Panc1 (cell line): ENCODE measurements at regions not wholly inside any gene's neighbourhood (a gene's known extent, or its start where the extent isn't known, plus 50 kb on each side); places are given as distances from the start of the nearest gene placed in this dataset.

Experiments
- ATAC-seq: fragments of 200-7000 bp; cut with Tn5 transposase; 2 replicates; pipeline ENCODE4 v1.9.1; 2020; ENCODE audit warnings: mild to moderate bottlenecking, moderate library complexity
- BruUV-seq: library from RNA; stranded (reverse); fragments of 400-500 nt; replicated peaks from 2 replicates; lab custom pipeline; 2021; lab: Mats Ljungman, UMichigan
- CTCF ChIA-PET: fragments of 300-600 bp; sonication (Branson Sonifier 250); formaldehyde crosslinking; loops from one replicate; lab custom pipeline; 2022; ENCODE audit warnings: antibody characterized with exemption; lab: Charles Lee
- POLR2A ChIA-PET: fragments of 300-600 bp; sonication (Branson Sonifier 250); formaldehyde crosslinking; loops from one replicate; lab custom pipeline; 2022; ENCODE audit warnings: antibody characterized with exemption; lab: Charles Lee
- DNase-seq: peaks from one replicate; pipeline ENCODE4 v3.0.0-alpha.2; 2010; ENCODE audit warnings: low read depth, low spot score
- H3K27ac ChIP-seq: 2 replicates; pipeline ENCODE4 v1.5.1; 2011; ENCODE audit warnings: mild to moderate bottlenecking, low read length, inconsistent platforms
- H3K27me3 ChIP-seq: fragments of 200-500 bp; sonication (Bioruptor generic); 2 replicates; pipeline ENCODE4 v1.6.0; 2014; ENCODE audit warnings: low read length, inconsistent platforms; ENCODE audit not compliant: control insufficient read depth, insufficient read depth
- H3K36me3 ChIP-seq: fragments of 200-500 bp; sonication (Bioruptor generic); 2 replicates; pipeline ENCODE4 v1.5.1; 2014; ENCODE audit warnings: inconsistent platforms, mild to moderate bottlenecking, low read length, moderate library complexity; ENCODE audit not compliant: control insufficient read depth, insufficient read depth
- H3K4me1 ChIP-seq: 2 replicates; pipeline ENCODE4 v1.5.1; 2011; ENCODE audit warnings: inconsistent platforms, mild to moderate bottlenecking, low read length, moderate library complexity; ENCODE audit not compliant: control insufficient read depth, insufficient read depth
- H3K4me3 ChIP-seq, 2 experiments: 2 replicates each; pipeline ENCODE4 v1.5.1; 2011 to 2012; ENCODE audit warnings: low read depth in 2 of 2, low read length in 2 of 2, mild to moderate bottlenecking in 2 of 2, inconsistent platforms in 1 of 2, moderate library complexity in 1 of 2
- H3K9me3 ChIP-seq: fragments of 200-500 bp; sonication (Bioruptor generic); 2 replicates; pipeline ENCODE4 v1.5.1; 2014; ENCODE audit warnings: low read depth, mild to moderate bottlenecking, inconsistent platforms, low read length, moderate library complexity; ENCODE audit not compliant: control insufficient read depth, insufficient read depth
- POLR2AphosphoS5 ChIP-seq: IDR thresholded peaks from 2 replicates; pipeline ENCODE4 v1.6.1; 2012; ENCODE audit warnings: mild to moderate bottlenecking, low read depth, low read length, moderate library complexity
- SIN3A ChIP-seq: IDR thresholded peaks from 2 replicates; pipeline ENCODE4 v1.6.1; 2012; ENCODE audit warnings: low read depth, mild to moderate bottlenecking, low read length, moderate library complexity, borderline replicate concordance; ENCODE audit not compliant: insufficient read depth
- TCF7L2 ChIP-seq: IDR thresholded peaks from 2 replicates; pipeline ENCODE4 v1.6.1; 2011; ENCODE audit warnings: mild to moderate bottlenecking, low read depth, low read length, inconsistent platforms
- in situ Hi-C: cut with HindIII; loops from 2 replicates; pipeline ENCODE4 v1.10.0; 2016; ENCODE audit warnings: low sequenced_read_pairs, low pct_unique_long_range_greater_than_20kb
- intact Hi-C: fragments of 100-400 bp; cut with micrococcal nuclease; formaldehyde crosslinking; loops from one replicate; pipeline ENCODE4 v1.10.0; 2022; ENCODE audit not compliant: unreplicated experiment
- TF ChIP-seq, protein P1 (sequence below): fragments of 450-650 bp; IDR thresholded peaks from 2 replicates; pipeline ENCODE4 v1.5.1; 2017; ENCODE audit warnings: mild to moderate bottlenecking
- TF ChIP-seq, protein P2 (sequence below), 2 experiments: IDR thresholded peaks; 2 replicates each; pipeline ENCODE4 v1.6.1; 2011 to 2012; ENCODE audit warnings: low read depth in 2 of 2, control low read depth in 1 of 2, low read length in 1 of 2, mild to moderate bottlenecking in 1 of 2, moderate library complexity in 1 of 2; ENCODE audit not compliant: insufficient read depth in 1 of 2

DNA sequence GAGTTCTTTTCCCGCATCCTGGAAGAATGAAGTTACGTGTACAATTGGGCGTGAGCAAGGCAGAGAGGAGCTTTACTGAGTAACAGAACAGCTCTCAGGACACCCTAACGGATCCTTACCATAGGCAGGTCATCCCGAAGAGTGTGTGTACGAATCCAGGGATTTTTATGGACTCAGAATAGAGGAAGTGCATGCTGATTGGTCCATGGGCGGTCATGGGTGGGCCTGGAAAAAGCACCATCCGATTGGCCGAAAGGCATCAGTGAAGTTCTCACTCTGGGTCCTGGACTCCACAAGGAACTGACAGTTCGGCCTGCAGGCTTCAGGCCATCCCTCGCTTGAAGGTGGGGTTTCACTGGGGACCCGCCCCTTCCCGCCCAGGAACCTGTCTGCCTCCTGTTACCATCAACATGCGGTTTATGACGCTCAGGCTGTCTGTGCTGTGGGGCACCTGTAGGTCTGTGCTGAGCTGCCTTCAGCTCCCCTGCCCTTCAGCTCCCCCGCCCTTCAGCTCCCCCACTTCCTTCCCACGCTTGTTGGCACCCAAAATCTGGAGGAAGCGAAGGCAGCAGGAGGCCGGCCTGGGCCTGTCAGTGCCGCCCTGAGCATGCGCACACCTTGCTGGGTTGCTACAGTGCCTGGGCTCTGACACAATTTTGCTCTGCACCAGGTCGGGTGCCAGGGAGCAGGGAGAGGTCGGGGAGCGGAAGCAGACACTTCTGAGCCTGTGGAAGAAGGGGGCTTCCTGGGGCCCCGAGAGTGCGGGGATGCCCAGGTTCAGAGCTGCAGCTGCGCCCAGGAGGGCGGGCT lies 57.9 kb upstream of the MANEA start:
- TF ChIP-seq POLR2AphosphoS5 (no peak), SIN3A (no peak), TCF7L2 (no peak)
- TF ChIP-seq, protein P1, sequence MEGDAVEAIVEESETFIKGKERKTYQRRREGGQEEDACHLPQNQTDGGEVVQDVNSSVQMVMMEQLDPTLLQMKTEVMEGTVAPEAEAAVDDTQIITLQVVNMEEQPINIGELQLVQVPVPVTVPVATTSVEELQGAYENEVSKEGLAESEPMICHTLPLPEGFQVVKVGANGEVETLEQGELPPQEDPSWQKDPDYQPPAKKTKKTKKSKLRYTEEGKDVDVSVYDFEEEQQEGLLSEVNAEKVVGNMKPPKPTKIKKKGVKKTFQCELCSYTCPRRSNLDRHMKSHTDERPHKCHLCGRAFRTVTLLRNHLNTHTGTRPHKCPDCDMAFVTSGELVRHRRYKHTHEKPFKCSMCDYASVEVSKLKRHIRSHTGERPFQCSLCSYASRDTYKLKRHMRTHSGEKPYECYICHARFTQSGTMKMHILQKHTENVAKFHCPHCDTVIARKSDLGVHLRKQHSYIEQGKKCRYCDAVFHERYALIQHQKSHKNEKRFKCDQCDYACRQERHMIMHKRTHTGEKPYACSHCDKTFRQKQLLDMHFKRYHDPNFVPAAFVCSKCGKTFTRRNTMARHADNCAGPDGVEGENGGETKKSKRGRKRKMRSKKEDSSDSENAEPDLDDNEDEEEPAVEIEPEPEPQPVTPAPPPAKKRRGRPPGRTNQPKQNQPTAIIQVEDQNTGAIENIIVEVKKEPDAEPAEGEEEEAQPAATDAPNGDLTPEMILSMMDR: no peak
- TF ChIP-seq, protein P2, sequence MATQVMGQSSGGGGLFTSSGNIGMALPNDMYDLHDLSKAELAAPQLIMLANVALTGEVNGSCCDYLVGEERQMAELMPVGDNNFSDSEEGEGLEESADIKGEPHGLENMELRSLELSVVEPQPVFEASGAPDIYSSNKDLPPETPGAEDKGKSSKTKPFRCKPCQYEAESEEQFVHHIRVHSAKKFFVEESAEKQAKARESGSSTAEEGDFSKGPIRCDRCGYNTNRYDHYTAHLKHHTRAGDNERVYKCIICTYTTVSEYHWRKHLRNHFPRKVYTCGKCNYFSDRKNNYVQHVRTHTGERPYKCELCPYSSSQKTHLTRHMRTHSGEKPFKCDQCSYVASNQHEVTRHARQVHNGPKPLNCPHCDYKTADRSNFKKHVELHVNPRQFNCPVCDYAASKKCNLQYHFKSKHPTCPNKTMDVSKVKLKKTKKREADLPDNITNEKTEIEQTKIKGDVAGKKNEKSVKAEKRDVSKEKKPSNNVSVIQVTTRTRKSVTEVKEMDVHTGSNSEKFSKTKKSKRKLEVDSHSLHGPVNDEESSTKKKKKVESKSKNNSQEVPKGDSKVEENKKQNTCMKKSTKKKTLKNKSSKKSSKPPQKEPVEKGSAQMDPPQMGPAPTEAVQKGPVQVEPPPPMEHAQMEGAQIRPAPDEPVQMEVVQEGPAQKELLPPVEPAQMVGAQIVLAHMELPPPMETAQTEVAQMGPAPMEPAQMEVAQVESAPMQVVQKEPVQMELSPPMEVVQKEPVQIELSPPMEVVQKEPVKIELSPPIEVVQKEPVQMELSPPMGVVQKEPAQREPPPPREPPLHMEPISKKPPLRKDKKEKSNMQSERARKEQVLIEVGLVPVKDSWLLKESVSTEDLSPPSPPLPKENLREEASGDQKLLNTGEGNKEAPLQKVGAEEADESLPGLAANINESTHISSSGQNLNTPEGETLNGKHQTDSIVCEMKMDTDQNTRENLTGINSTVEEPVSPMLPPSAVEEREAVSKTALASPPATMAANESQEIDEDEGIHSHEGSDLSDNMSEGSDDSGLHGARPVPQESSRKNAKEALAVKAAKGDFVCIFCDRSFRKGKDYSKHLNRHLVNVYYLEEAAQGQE (IDR thresholded peaks at IDR 0.05; ENCODE audit: insufficient read depth in 1 of 2, low read depth in 2 of 2, low read length in 1 of 2): no peak
- in situ Hi-C loops (no loop called here), intact Hi-C loops (no loop called here)
- Histone ChIP-seq H3K27me3 (no peaks in the 10 kb centered on the region), H3K27ac (no peak overlapping the region), H3K36me3 (no peaks in the 10 kb centered on the region), H3K9me3 (no peaks in the 10 kb centered on the region), H3K4me1 (no peaks in the 10 kb centered on the region), H3K4me3 (no peak overlapping the region)
- ChIA-PET POLR2A (no interaction called here), CTCF (no interaction called here)
- DNase-seq (no peak), ATAC-seq (no peak)
- BruUV-seq: no TSS peak

DNA sequence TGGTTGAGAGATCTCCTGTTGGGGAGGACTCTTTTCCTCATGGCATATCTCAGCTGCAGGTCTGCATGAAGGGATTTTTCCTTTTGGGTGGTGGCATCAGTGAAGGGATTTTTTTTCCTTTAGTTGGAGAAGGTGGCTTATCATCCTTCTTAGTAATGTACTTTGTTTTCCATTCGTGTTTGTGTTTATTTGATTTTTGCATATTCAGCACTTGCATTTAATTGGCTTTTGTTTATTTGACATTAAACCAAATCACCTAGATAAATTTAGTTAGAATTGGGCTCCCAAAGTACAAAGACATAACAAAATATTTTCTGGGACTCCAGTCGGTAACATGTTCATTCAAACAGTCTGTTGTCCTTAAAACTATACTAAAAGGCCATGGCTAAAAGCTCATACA lies 56.2 kb upstream of the MANEA start:
- ATAC-seq (no peak), DNase-seq (no peak)
- H3K36me3 ChIP-seq: no peaks in the 10 kb centered on the region
- CTCF ChIA-PET: no interaction called here
- intact Hi-C loops (no loop called here), in situ Hi-C loops (no loop called here)
- H3K4me1 ChIP-seq: no peaks in the 10 kb centered on the region
- TF ChIP-seq, protein P2 (IDR thresholded peaks at IDR 0.05; ENCODE audit: insufficient read depth in 1 of 2, low read depth in 2 of 2, low read length in 1 of 2): no peak
- no peak for TF ChIP-seq TCF7L2
- TF ChIP-seq, protein P1: no peak
- TF ChIP-seq SIN3A: no peak
- TF ChIP-seq POLR2AphosphoS5: no peak
- no peak overlapping the region for H3K4me3 ChIP-seq
- POLR2A ChIA-PET: no interaction called here
- no peak overlapping the region for H3K27ac ChIP-seq
- no peaks in the 10 kb centered on the region for H3K9me3 ChIP-seq
- H3K27me3 ChIP-seq: no peaks in the 10 kb centered on the region
- no TSS peak for BruUV-seq
